ENCODE measurements at regions not wholly inside any gene's neighbourhood (a gene's known extent, or its start where the extent isn't known, plus 50 kb on each side); places are given as distances from the start of the nearest gene placed in this dataset.

GRCh38 chr16:52022177-52022576, 524.8 kb downstream of the TOX3 start:
- DNase-seq (ENCODE audit: low read depth) = no peak
- ChIA-PET CTCF (no interaction called here), POLR2A (no interaction called here)
- no peaks in the 10 kb centered on the region for H3K27me3 ChIP-seq (ENCODE audit: control insufficient read depth, insufficient read depth, low read length)
- H3K36me3 ChIP-seq (ENCODE audit: control insufficient read depth, insufficient read depth, low read length) = no peaks in the 10 kb centered on the region
- no peak overlapping the region for H3K4me3 ChIP-seq (ENCODE audit: low read depth, low read length)
- TF ChIP-seq, protein P1, sequence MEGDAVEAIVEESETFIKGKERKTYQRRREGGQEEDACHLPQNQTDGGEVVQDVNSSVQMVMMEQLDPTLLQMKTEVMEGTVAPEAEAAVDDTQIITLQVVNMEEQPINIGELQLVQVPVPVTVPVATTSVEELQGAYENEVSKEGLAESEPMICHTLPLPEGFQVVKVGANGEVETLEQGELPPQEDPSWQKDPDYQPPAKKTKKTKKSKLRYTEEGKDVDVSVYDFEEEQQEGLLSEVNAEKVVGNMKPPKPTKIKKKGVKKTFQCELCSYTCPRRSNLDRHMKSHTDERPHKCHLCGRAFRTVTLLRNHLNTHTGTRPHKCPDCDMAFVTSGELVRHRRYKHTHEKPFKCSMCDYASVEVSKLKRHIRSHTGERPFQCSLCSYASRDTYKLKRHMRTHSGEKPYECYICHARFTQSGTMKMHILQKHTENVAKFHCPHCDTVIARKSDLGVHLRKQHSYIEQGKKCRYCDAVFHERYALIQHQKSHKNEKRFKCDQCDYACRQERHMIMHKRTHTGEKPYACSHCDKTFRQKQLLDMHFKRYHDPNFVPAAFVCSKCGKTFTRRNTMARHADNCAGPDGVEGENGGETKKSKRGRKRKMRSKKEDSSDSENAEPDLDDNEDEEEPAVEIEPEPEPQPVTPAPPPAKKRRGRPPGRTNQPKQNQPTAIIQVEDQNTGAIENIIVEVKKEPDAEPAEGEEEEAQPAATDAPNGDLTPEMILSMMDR (IDR thresholded peaks at IDR 0.05; ENCODE audit: insufficient read depth, low read depth, low read length) = no peak

- Histone ChIP-seq H3K27me3 (ENCODE audit: control insufficient read depth, insufficient read depth, low read length) (no peaks in the 10 kb centered on the region), H3K36me3 (ENCODE audit: control insufficient read depth, insufficient read depth, low read length) (no peaks in the 10 kb centered on the region), H3K4me3 (ENCODE audit: low read depth, low read length) (no peak overlapping the region)
- TF ChIP-seq, protein P1 (IDR thresholded peaks at IDR 0.05; ENCODE audit: insufficient read depth, low read depth, low read length) = no peak
- CTCF ChIA-PET = no interaction called here
- POLR2A ChIA-PET = no interaction called here
- DNase-seq (ENCODE audit: low read depth) = no peak
Observed at GRCh38 chr16:52016387-52016786, 530.6 kb downstream of the TOX3 start.

- Histone ChIP-seq H3K36me3 (ENCODE audit: control insufficient read depth, insufficient read depth, low read length) (no peaks in the 10 kb centered on the region), H3K27me3 (ENCODE audit: control insufficient read depth, insufficient read depth, low read length) (no peaks in the 10 kb centered on the region), H3K4me3 (ENCODE audit: low read depth, low read length) (no peak overlapping the region)
- TF ChIP-seq, protein P1 (IDR thresholded peaks at IDR 0.05; ENCODE audit: insufficient read depth, low read depth, low read length) = no peak
- POLR2A ChIA-PET = no interaction called here
- CTCF ChIA-PET = no interaction called here
- no peak for DNase-seq (ENCODE audit: low read depth)
Observed at GRCh38 chr16:52005551-52005950, 541.4 kb downstream of the TOX3 start.

DNA sequence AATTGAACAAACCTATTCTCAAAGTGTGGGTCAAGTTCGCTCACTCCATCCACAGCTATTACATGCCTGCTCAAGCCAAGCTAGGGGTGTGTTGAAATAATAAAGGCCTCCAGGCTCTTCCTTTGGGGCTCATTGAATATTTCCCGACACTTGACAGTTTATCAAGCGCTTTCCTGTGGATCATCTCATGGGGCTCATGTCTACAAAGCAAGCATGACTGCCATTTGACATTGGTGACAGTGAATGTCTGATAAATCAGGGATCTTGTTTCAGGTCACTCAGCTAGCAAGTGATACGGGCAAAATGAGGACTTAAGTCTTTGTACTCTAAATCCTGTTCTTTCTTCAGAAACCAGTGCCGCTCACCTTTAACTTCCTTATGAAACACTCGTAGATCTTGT, 542.6 kb downstream of the TOX3 start:
- Histone ChIP-seq H3K4me3 (ENCODE audit: low read depth, low read length) (no peak overlapping the region), H3K27me3 (ENCODE audit: control insufficient read depth, insufficient read depth, low read length) (no peaks in the 10 kb centered on the region), H3K36me3 (ENCODE audit: control insufficient read depth, insufficient read depth, low read length) (no peaks in the 10 kb centered on the region)
- DNase-seq (ENCODE audit: low read depth) = no peak
- TF ChIP-seq, protein P1 (IDR thresholded peaks at IDR 0.05; ENCODE audit: insufficient read depth, low read depth, low read length) = no peak
- CTCF ChIA-PET = no interaction called here
- POLR2A ChIA-PET = no interaction called here

- Histone ChIP-seq H3K4me3 (ENCODE audit: low read depth, low read length) (no peak overlapping the region), H3K27me3 (ENCODE audit: control insufficient read depth, insufficient read depth, low read length) (no peaks in the 10 kb centered on the region), H3K36me3 (ENCODE audit: control insufficient read depth, insufficient read depth, low read length) (no peaks in the 10 kb centered on the region)
- POLR2A ChIA-PET = no interaction called here
- TF ChIP-seq, protein P1 (IDR thresholded peaks at IDR 0.05; ENCODE audit: insufficient read depth, low read depth, low read length) = no peak
- no peak for DNase-seq (ENCODE audit: low read depth)
- CTCF ChIA-PET = no interaction called here
Observed at GRCh38 chr16:52002026-52002425, 544.9 kb downstream of the TOX3 start.

Measured in BJ (cell line).